ENCODE measurements at regions not wholly inside any gene's neighbourhood (a gene's known extent, or its start where the extent isn't known, plus 50 kb on each side); places are given as distances from the start of the nearest gene placed in this dataset.
"Not testable (repeated sequence)": the region's sequence is repeated elsewhere in the genome, so short reads cannot be mapped to it uniquely, and the experiment has no call there.

DNA sequence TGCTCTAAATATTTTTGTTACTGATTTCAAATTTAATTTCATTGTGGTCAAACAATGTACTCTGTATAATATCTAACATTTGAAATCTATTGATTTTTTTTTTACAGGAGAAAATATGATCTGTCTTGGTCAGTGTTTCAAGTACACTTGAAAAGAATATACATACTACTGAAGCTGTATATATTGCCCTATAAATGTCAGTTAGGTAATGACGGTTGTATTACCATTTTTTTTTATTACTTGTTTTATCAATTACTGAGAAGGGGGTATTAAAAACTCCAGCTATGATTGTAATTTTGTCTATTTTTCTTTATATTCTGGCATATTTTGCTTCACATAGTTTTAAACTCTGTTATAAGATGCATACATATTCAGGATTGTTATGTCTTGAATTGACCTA lies 59.7 kb upstream of the CACHD1 start:
- peaks cover 0 to 5% (median 0%) of the 10 kb centered on the region in 9 donors for H3K9me3 Mint-ChIP-seq
- H3K36me3 Mint-ChIP-seq = peaks cover 0 to 4% (median 0%) of the 10 kb centered on the region in 3 donors
- H3K27me3 Mint-ChIP-seq = peaks cover 0 to 4% (median 3%) of the 10 kb centered on the region in 5 donors
- ATAC-seq (no peak), DNase-seq (no peak)
- no peaks in the 10 kb centered on the region for H3K4me1 Mint-ChIP-seq
- POLR2A ChIA-PET = no interaction called here
- H3K4me3 Mint-ChIP-seq = no peak overlapping the region
- H3K27ac Mint-ChIP-seq = no peak overlapping the region

GRCh38 chr1:64414855-64415546 lies 54.9 kb upstream of the CACHD1 start:
- H3K4me1 Mint-ChIP-seq, H3K9me3 Mint-ChIP-seq, H3K4me3 Mint-ChIP-seq, POLR2A ChIA-PET, ATAC-seq, DNase-seq, H3K36me3 Mint-ChIP-seq, H3K27ac Mint-ChIP-seq, H3K27me3 Mint-ChIP-seq: not testable (repeated sequence)

DNA sequence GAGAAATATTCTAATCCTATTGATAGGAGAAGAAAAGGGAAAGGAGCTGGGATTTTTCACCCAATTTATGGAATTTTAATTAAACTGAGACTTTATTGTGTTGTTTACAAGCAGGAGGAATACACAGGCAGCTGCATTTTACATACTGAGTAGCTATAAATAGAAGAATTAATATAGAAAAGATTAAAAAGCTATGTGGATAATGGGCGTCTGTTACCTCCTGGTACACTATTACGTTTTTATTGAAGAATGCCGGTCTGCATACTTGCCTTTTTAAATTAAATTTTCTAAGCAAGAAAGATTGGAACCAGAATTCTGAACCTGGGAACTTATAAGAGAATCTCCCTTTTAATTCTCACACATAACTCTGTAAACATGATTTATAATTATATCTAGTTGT lies 52.1 kb upstream of the CACHD1 start:
- no peak for DNase-seq
- no peak for ATAC-seq
- H3K4me3 Mint-ChIP-seq = no peak overlapping the region
- peaks cover 0 to 3% (median 2%) of the 10 kb centered on the region in 5 donors for H3K27me3 Mint-ChIP-seq
- peaks cover 0 to 4% (median 0%) of the 10 kb centered on the region in 3 donors for H3K36me3 Mint-ChIP-seq
- peaks cover 0 to 5% (median 0%) of the 10 kb centered on the region in 9 donors for H3K9me3 Mint-ChIP-seq
- H3K4me1 Mint-ChIP-seq = no peaks in the 10 kb centered on the region
- no peak overlapping the region for H3K27ac Mint-ChIP-seq
- POLR2A ChIA-PET = no interaction called here

Measured in naive thymus-derived CD8-positive, alpha-beta T cell (primary cell).